8988T (cell line): ENCODE measurements at regions not wholly inside any gene's neighbourhood (a gene's known extent, or its start where the extent isn't known, plus 50 kb on each side); places are given as distances from the start of the nearest gene placed in this dataset.
"Not testable (repeated sequence)": the region's sequence is repeated elsewhere in the genome, so short reads cannot be mapped to it uniquely, and the experiment has no call there.

Experiments
- DNase-seq: peaks from one replicate; pipeline ENCODE4 v3.0.0; 2011

GRCh38 chr3:110928016-110928662 is 143.5 kb upstream of the NECTIN3 start:
- no peak for DNase-seq

GRCh38 chr3:110929816-110930215 is 141.8 kb upstream of the NECTIN3 start:
- no peak for DNase-seq

- no peak for DNase-seq
These were observed 139.0 kb upstream of the NECTIN3 start for GRCh38 chr3:110932567-110932966.

GRCh38 chr3:110933821-110934426 is 137.7 kb upstream of the NECTIN3 start:
- no peak for DNase-seq

- no peak for DNase-seq
These were observed 133.0 kb upstream of the NECTIN3 start for GRCh38 chr3:110938629-110939028.

GRCh38 chr3:110940055-110940454 is 131.6 kb upstream of the NECTIN3 start:
- no peak for DNase-seq

GRCh38 chr3:110944782-110945181 is 126.8 kb upstream of the NECTIN3 start:
- DNase-seq: no peak

GRCh38 chr3:110946810-110947209 is 124.8 kb upstream of the NECTIN3 start:
- DNase-seq: no peak

GRCh38 chr3:110949194-110949593 is 122.4 kb upstream of the NECTIN3 start:
- DNase-seq: not testable (repeated sequence)

- DNase-seq: no peak
These were observed 116.2 kb upstream of the NECTIN3 start for GRCh38 chr3:110955301-110955880.

- no peak for DNase-seq
These were observed 115.5 kb upstream of the NECTIN3 start for GRCh38 chr3:110956081-110956480.

GRCh38 chr3:110957247-110958025 is 114.2 kb upstream of the NECTIN3 start:
- no peak for DNase-seq

GRCh38 chr3:110958313-110959147 is 113.1 kb upstream of the NECTIN3 start:
- DNase-seq: no peak

GRCh38 chr3:110965976-110966375 is 105.6 kb upstream of the NECTIN3 start:
- no peak for DNase-seq

- no peak for DNase-seq
These were observed 104.5 kb upstream of the NECTIN3 start for GRCh38 chr3:110966966-110967663.

- no peak for DNase-seq
These were observed 103.5 kb upstream of the NECTIN3 start for GRCh38 chr3:110968076-110968475.

GRCh38 chr3:110969229-110970211 is 102.1 kb upstream of the NECTIN3 start:
- no peak for DNase-seq

- DNase-seq: no peak
These were observed 100.5 kb upstream of the NECTIN3 start for GRCh38 chr3:110971010-110971601.

- no peak for DNase-seq
These were observed 98.2 kb upstream of the NECTIN3 start for GRCh38 chr3:110973263-110973895.

GRCh38 chr3:110974902-110975301 is 96.7 kb upstream of the NECTIN3 start:
- DNase-seq: no peak
